HCT116 (cell line): ENCODE measurements at regions not wholly inside any gene's neighbourhood (a gene's known extent, or its start where the extent isn't known, plus 50 kb on each side); places are given as distances from the start of the nearest gene placed in this dataset.

ENCODE experiments used
- ATAC-seq: fragments of 200-7000 bp; cut with Tn5 transposase; 2 replicates; pipeline ENCODE4 v1.9.1; 2020; ENCODE audit warnings: mild to moderate bottlenecking, moderate library complexity
- BruUV-seq: library from RNA; stranded (reverse); fragments of 400-500 nt; replicated peaks from 2 replicates; lab custom pipeline; 2021; lab: Mats Ljungman, UMichigan
- CTCF ChIA-PET: fragments of 300-600 bp; sonication (Branson Sonifier 250); formaldehyde crosslinking; loops from one replicate; lab custom pipeline; 2021; ENCODE audit warnings: antibody characterized with exemption; lab: Charles Lee
- POLR2A ChIA-PET: fragments of 300-600, 350-600 bp; sonication (Branson Sonifier 250); formaldehyde crosslinking; loops from one replicate; lab custom pipeline; 2021; ENCODE audit warnings: antibody characterized with exemption; lab: Charles Lee
- RAD21 ChIA-PET, 2 experiments: fragments of 300-600 bp; sonication (Branson Sonifier 250); formaldehyde crosslinking; loops; one replicate each; lab custom pipeline; 2023; ENCODE audit warnings: low total read pairs in 2 of 2; ENCODE audit not compliant: uncharacterized antibody in 2 of 2, unreplicated experiment in 2 of 2, low non-redundant PET in 1 of 2; lab: Charles Lee
- DNase-seq: peaks from one replicate; pipeline ENCODE4 v3.0.0-alpha.2; 2010; ENCODE audit warnings: low read depth, low spot score
- H2AFZ ChIP-seq: fragments of 200-600 bp; shearing (Covaris generic), sonication (generic); 2 replicates; pipeline ENCODE4 v1.6.1; 2017; ENCODE audit warnings: low read depth, mixed run types, mixed read lengths, antibody characterized with exemption, low read length; ENCODE audit not compliant: poor library complexity, severe bottlenecking
- H3K27ac ChIP-seq: 2 replicates; pipeline ENCODE4 v1.5.1; 2012; ENCODE audit warnings: low read depth, low read length
- H3K27me3 ChIP-seq: fragments of 200-600 bp; sonication (generic); 2 replicates; pipeline ENCODE4 v1.6.1; 2016; ENCODE audit warnings: mixed run types, low read length, mixed read lengths; ENCODE audit not compliant: insufficient read depth
- H3K36me3 ChIP-seq, 2 experiments: fragments of 200-500 bp in 1 of 2; fragments of 200-600 bp in 1 of 2; sonication (Bioruptor generic) in 1 of 2; sonication (generic) in 1 of 2; 2 replicates each; pipeline versions ENCODE4 v1.5.1 to v1.6.1; 2014 to 2016; ENCODE audit warnings: low read length in 2 of 2, inconsistent platforms in 1 of 2, mixed read lengths in 1 of 2, mixed run types in 1 of 2; ENCODE audit not compliant: insufficient read depth in 2 of 2, control insufficient read depth in 1 of 2
- H3K4me1 ChIP-seq, 2 experiments: fragments of 200-600 bp in 1 of 2; sonication (generic) in 1 of 2; 2 replicates each; pipeline versions ENCODE4 v1.5.1 to v1.6.1; 2012 to 2017; ENCODE audit warnings: low read length in 2 of 2, inconsistent platforms in 1 of 2, mild to moderate bottlenecking in 1 of 2, mixed read lengths in 1 of 2, mixed run types in 1 of 2, moderate library complexity in 1 of 2; ENCODE audit not compliant: insufficient read depth in 2 of 2, control insufficient read depth in 1 of 2
- H3K4me2 ChIP-seq: fragments of 200-600 bp; sonication (generic); 2 replicates; pipeline ENCODE4 v1.6.1; 2017; ENCODE audit warnings: mixed run types, low read length, mixed read lengths
- H3K4me3 ChIP-seq, 2 experiments: fragments of 200-600 bp in 1 of 2; sonication (generic) in 1 of 2; replicated peaks in 1 of 2; 2 replicates each; pipeline ENCODE4 v1.5.1; 2011 to 2016; ENCODE audit warnings: low read length in 2 of 2, control low read depth in 1 of 2, low read depth in 1 of 2, mild to moderate bottlenecking in 1 of 2, mixed read lengths in 1 of 2, mixed run types in 1 of 2
- H3K79me2 ChIP-seq: fragments of 200-600 bp; sonication (generic); 2 replicates; pipeline ENCODE4 v1.6.1; 2017; ENCODE audit warnings: mild to moderate bottlenecking, mixed run types, low read length, moderate library complexity, mixed read lengths; ENCODE audit not compliant: insufficient read depth
- H3K9ac ChIP-seq: fragments of 200-600 bp; sonication (generic); 2 replicates; pipeline ENCODE4 v1.6.1; 2016; ENCODE audit warnings: low read length, mixed read lengths
- H3K9me2 ChIP-seq: fragments of 200-600 bp; sonication (generic), shearing (Covaris generic); 2 replicates; pipeline ENCODE4 v1.6.1; 2017; ENCODE audit warnings: mixed run types, mild to moderate bottlenecking, moderate library complexity; ENCODE audit not compliant: insufficient read depth
- H3K9me3 ChIP-seq, 2 experiments: fragments of 200-500 bp in 1 of 2; fragments of 200-600 bp in 1 of 2; sonication (Bioruptor generic) in 1 of 2; sonication (generic) in 1 of 2; 2 replicates each; pipeline ENCODE4 v1.6.1; 2014 to 2017; ENCODE audit warnings: low read length in 2 of 2, mixed read lengths in 2 of 2, inconsistent platforms in 1 of 2, low read depth in 1 of 2, mild to moderate bottlenecking in 1 of 2, mixed run types in 1 of 2, moderate library complexity in 1 of 2; ENCODE audit not compliant: control insufficient read depth in 1 of 2, insufficient read depth in 1 of 2
- H4K20me1 ChIP-seq: fragments of 200-600 bp; sonication (generic), shearing (Covaris generic); 2 replicates; pipeline ENCODE4 v1.6.1; 2017; ENCODE audit warnings: mixed run types, mild to moderate bottlenecking, moderate library complexity; ENCODE audit not compliant: insufficient read depth
- ATF3 ChIP-seq: IDR thresholded peaks from 2 replicates; pipeline ENCODE4 v1.6.1; 2012
- CBX3 ChIP-seq: IDR thresholded peaks from 2 replicates; pipeline ENCODE4 v1.6.1; 2012; ENCODE audit warnings: low read depth
- CTCF ChIP-seq, 3 experiments: fragments of 200-600 bp in 1 of 3; sonication (generic) in 1 of 3; IDR thresholded peaks in 2 of 3; conservative IDR thresholded peaks in 1 of 3; 2 replicates each; pipeline ENCODE4 v1.5.1; 2012 to 2017; ENCODE audit warnings: low read depth in 2 of 3, low read length in 2 of 3, antibody characterized with exemption in 1 of 3, borderline replicate concordance in 1 of 3, control low read depth in 1 of 3, mild to moderate bottlenecking in 1 of 3, mixed read lengths in 1 of 3, mixed run types in 1 of 3, moderate library complexity in 1 of 3; ENCODE audit not compliant: insufficient read depth in 1 of 3
- EZH2phosphoT487 ChIP-seq: fragments of 200-600 bp; IDR thresholded peaks from 2 replicates; pipeline ENCODE4 v1.6.1; 2018; ENCODE audit warnings: antibody characterized with exemption, borderline replicate concordance
- POLR2A ChIP-seq: IDR thresholded peaks from 2 replicates; pipeline ENCODE4 v1.7.0; 2011; ENCODE audit warnings: borderline replicate concordance; ENCODE audit not compliant: insufficient read depth, insufficient read length; ENCODE audit errors: extremely low read depth
- TCF7L2 ChIP-seq: IDR thresholded peaks from 2 replicates; pipeline ENCODE4 v1.7.0; 2011; ENCODE audit warnings: borderline replicate concordance, inconsistent platforms; ENCODE audit not compliant: insufficient read depth, insufficient read length; ENCODE audit errors: extremely low read depth
- intact Hi-C: fragments of 100-400 bp; cut with micrococcal nuclease; formaldehyde crosslinking; loops from 2 replicates; pipeline ENCODE4 v1.10.0; 2022
- TF ChIP-seq, protein P1 (sequence below): IDR thresholded peaks from 2 replicates; pipeline ENCODE4 v1.6.1; 2012
- TF ChIP-seq, protein P2 (sequence below): IDR thresholded peaks from 2 replicates; pipeline ENCODE4 v1.6.1; 2012; ENCODE audit warnings: low read depth

DNA sequence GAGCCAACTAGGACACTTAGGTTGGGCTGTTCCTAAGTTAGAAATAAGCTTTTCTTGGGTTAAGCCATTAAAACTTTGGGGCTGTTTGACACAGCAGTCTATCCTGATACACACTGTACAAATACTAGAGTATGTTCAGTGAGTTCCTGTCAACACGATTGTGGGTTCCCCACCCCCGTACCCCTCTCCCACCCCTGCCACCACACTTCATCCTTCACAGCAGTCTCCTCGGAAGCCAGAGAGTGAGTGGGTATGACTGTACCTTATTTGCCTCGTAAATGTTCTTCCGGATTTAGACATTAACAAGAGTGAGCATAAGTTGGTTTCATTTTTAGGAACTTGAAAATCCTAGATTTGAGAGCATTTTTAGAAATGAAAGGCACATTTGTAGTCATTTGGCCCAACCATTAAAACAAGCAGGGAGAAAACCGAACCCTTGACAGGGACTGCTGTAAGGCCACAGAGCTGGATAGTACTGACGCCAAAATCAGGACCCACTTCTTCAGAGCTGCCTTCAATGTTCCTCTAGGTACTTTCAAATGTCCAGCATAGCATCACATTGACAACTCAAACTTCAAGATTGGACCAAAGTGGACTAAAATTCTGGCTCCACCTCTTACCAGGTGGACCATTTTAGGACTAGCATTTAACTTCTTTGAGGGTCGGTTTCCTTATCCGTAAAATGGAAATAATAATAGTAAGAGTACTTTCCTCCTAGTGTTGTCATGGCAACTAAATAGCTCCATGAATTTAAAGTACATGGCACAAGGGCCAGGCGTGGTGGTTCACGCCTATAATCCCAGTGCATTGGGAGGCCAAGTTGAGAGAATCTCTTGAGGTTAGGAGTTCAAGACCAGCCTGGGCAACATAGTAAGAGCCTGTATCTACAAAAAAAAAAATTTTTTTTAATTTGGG lies 166.3 kb upstream of the SERTAD2 start:
- H2AFZ ChIP-seq, result no peak overlapping the region
- H3K9me3 ChIP-seq, result no peaks in the 10 kb centered on the region
- no peaks in the 10 kb centered on the region for H3K27me3 ChIP-seq
- ChIA-PET CTCF (interaction anchor here (0.9 kb wide), 1 partner anchor 11 kb away, joined by 4 read pairs; no protein-coding TSS in a partner anchor), POLR2A (interaction anchor here (1.9 kb wide), 1 partner anchor 12 kb away, joined by 5 read pairs; no protein-coding TSS in a partner anchor), RAD21 (interaction anchor here in 1 of 2 experiments (0.6 kb wide), 1 partner anchor 815 kb away, joined by 4 read pairs; no protein-coding TSS in a partner anchor)
- no peak for DNase-seq
- H3K27ac ChIP-seq, result no peak overlapping the region
- H3K4me3 ChIP-seq, result no peak overlapping the region
- H3K79me2 ChIP-seq, result no peaks in the 10 kb centered on the region
- no peak overlapping the region for H3K9ac ChIP-seq
- no TSS peak for BruUV-seq
- no peaks in the 10 kb centered on the region for H4K20me1 ChIP-seq
- intact Hi-C loops, result no loop called here
- H3K9me2 ChIP-seq, result no peaks in the 10 kb centered on the region
- no peak for ATAC-seq
- no peaks in the 10 kb centered on the region for H3K36me3 ChIP-seq
- peaks cover 0 to 20% of the 10 kb centered on the region in 2 experiments; a peak in 1 of 4 replicates for H3K4me1 ChIP-seq
- H3K4me2 ChIP-seq, result no peak overlapping the region
- TF ChIP-seq, protein P1, sequence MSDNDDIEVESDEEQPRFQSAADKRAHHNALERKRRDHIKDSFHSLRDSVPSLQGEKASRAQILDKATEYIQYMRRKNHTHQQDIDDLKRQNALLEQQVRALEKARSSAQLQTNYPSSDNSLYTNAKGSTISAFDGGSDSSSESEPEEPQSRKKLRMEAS, result no peak
- TF ChIP-seq CTCF (IDR thresholded peaks at IDR 0.05 in 2 of 3, conservative IDR thresholded peaks at IDR 0.05 in 1 of 3; ENCODE audit: borderline replicate concordance in 1 of 3, insufficient read depth in 1 of 3, low read depth in 2 of 3, low read length in 2 of 3) (no peak), ATF3 (no peak), POLR2A (no peak), EZH2phosphoT487 (no peak), TCF7L2 (no peak), CBX3 (no peak)
- TF ChIP-seq, protein P2, sequence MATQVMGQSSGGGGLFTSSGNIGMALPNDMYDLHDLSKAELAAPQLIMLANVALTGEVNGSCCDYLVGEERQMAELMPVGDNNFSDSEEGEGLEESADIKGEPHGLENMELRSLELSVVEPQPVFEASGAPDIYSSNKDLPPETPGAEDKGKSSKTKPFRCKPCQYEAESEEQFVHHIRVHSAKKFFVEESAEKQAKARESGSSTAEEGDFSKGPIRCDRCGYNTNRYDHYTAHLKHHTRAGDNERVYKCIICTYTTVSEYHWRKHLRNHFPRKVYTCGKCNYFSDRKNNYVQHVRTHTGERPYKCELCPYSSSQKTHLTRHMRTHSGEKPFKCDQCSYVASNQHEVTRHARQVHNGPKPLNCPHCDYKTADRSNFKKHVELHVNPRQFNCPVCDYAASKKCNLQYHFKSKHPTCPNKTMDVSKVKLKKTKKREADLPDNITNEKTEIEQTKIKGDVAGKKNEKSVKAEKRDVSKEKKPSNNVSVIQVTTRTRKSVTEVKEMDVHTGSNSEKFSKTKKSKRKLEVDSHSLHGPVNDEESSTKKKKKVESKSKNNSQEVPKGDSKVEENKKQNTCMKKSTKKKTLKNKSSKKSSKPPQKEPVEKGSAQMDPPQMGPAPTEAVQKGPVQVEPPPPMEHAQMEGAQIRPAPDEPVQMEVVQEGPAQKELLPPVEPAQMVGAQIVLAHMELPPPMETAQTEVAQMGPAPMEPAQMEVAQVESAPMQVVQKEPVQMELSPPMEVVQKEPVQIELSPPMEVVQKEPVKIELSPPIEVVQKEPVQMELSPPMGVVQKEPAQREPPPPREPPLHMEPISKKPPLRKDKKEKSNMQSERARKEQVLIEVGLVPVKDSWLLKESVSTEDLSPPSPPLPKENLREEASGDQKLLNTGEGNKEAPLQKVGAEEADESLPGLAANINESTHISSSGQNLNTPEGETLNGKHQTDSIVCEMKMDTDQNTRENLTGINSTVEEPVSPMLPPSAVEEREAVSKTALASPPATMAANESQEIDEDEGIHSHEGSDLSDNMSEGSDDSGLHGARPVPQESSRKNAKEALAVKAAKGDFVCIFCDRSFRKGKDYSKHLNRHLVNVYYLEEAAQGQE, result no peak
